Pons (tissue), 1 donor: ENCODE measurements at regions not wholly inside any gene's neighbourhood (a gene's known extent, or its start where the extent isn't known, plus 50 kb on each side); places are given as distances from the start of the nearest gene placed in this dataset.

Experiments used
- DNase-seq: peaks from one replicate; pipeline ENCODE4 v3.0.0-alpha.2; 2016; ENCODE audit warnings: low spot score

DNA sequence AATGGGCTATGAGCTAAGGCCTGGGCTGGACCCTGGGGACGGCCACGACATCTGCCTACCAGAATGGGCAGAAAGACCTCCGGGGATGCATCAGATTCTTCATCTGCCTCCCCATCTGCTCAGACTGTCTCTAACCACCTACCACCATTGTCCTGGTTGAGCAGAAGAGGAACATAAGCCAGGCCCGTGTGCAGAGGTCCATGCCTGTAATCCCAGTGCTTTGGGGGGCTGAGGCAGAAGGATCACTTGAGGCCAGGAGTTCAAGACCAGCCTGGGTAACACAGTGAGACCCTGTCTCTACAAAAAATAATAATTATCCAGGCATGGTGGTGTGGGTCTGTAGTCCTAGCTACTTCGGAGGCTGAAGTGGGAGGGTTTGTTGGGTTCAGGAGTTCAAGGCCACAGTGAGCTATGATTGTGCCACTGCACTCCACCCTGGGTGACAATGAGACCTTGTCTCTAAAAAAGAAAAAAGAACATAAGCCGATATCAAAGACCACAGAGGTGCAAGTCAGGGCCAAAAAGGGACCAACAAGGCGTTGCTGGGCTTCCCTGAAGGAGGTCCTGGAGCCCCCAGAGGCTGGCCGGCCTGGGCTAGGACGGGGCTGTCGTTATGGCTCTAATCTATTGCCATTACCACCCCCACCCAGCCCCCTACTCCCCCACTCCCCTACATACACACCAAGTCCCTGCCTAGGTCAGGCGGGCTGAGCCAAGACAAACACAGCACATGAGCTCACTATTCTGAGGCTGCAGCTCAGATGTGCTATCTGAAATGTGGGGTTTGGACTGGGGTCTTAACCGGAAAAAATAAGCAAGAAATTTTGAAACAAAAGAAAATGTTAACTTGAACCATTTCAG is 239.2 kb upstream of the RAB4A start:
- no peak for DNase-seq

DNA sequence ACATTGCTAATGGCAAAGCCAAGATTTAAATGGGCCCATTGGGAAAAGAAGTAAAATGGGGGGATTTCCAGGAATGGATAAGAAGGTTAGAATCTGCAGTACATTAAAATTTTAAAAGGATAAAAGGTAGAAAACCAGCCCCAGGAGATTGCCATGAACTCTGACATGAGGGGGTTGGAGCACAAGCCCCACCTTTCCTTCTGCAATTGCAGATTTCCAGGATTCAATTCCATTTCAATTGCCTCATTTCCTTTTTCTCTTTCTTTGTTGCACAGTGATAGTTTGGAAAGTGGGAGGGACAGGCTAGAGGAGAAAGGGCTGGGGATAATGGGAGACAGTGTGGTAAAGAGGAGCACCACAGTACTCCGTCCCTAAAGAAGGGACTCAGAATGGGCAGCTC is 238.5 kb upstream of the RAB4A start:
- DNase-seq, result no peak

DNA sequence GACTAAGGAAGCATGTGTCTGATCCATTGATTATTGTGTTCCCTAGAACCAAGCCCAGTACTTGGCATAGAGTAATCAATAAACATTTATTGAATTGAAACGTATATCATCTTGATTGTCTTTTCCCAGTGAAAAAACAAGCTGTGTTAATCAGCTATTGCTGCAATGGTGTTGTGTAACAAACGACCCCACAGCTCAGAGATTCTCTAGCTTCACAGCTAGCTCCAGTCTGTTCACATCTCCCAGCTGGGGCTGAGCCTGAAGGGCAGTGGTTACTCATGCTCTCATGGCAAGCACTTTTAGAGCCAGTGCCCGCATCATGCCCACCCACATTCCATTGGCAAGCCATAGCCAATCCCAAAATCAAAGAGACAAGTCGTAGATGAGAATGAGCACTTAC is 237.4 kb upstream of the RAB4A start:
- no peak for DNase-seq

DNA sequence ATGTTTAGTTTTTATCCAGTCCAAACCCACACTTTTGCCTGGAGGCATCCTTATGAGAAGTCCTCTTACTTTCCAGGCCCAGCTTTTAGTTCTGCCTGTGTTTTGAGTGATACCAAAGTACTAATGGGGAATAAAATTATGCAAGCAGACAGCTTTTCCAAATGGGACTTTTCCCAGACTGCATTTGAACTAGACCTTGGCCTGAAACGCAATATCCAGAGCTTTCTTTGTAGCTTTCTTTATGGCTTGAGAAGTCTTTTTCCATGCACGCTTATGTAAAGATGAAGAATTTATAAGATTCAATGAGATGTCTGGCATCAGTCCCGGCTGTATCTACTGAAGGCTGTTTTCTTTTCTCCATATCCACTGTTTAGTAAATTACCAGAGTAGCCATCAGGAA is 236.6 kb upstream of the RAB4A start:
- DNase-seq, result no peak

DNA sequence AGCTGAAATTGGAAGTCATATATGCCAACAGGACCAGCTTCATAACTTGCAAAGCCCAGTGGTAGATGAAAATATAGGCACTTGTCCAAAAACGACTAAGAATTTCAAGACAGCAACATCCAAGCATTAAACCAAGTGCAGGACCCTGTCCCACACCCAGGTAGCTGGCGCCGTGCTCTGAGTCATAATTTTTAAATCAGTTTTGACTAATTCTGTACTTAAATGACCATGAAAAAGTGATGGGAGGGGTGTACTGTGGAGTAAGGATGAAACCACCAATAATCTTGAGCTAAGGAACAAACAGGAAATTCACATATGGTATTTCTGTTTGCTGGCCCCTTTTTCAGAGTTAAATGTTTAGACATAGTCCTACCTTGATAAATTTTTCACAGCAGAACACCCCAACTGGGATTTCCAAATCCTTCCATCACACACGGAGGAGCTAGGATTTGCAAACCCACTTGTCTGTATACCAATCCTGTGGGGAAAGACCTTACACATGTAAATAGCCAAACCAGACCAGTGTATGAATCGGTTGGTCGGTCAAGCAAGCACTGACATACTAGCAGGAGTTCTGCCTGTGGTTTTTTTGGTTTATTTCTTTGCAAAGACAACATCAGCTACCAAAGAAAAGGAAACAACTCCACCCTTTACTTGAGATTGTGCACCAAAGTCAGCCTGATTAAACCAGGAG is 235.7 kb upstream of the RAB4A start:
- no peak for DNase-seq

DNA sequence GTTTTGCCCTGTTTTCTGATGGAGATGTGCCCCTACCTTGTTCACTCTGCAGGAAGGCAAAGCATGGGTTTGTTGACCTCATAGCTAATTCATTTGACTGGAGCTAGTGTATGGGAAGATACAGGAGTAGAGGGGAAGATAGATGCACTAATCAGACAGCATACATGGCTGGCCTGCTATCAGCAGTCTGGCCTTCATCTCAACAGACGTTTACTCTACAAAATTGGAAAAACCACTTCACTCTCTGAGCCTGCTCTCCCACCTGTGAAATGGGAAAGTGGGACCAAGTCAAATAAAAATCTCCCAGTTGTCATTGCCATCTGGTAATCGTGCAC is 235.2 kb upstream of the RAB4A start:
- no peak for DNase-seq

DNA sequence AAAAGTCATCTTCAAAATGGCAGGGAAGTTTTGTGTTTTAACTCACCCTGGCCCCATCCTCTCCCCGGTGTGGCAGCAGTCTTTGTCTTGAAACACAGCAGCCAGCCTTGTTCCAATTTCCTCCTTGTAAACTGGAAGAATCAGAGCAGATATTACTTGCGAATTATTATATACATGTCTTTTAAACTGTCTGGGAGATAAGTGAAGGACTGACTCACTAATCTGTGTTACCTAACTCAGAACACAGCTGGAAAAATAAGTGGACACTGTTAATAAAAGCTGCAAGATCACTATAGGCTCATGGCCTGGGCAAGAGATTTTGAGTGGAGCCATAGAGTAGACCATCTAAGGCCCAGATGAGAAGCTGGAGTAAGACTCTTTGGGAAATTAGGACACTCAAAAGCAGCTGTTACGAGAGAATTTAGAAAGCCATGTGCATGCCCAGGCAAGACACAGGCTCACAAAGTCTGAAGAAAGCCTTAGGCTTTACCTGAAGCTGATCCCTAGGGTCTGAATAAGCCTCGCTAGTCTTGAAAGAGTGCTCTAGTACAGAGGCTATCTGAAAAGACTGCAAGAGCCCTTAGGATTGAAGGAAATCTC is 233.0 kb upstream of the RAB4A start:
- no peak for DNase-seq

DNA sequence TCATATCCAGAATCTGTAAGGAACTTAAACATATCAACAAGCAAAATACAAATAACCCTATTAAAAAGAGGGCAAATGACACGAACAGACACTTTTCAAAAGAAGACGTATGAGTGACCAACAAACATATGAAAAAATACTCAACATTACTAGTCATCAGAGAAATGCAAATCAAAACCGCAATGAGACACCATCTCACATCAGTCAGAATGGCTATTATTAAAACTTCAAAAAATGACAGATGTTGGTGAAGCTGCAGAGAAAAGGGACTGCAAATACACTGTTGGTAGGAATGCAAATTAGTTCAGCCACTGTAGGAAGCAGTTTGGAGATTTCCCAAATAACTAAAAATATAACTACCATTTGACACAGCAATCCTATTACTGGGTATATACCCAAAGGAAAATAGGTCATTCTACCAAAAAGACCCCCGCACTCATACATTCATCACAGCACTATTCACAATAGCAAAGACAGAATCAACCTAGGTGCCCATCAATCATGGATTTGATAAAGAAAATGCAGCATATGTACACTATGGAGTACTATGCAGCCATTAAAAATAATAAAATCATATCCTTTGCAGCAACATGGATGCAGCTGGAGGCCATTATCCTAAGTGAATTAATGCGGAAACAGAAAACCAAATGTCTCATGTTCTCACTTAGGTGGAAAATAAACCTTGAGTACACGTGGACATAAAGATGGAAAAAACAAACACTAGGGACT is 230.1 kb upstream of the RAB4A start:
- no peak for DNase-seq

DNA sequence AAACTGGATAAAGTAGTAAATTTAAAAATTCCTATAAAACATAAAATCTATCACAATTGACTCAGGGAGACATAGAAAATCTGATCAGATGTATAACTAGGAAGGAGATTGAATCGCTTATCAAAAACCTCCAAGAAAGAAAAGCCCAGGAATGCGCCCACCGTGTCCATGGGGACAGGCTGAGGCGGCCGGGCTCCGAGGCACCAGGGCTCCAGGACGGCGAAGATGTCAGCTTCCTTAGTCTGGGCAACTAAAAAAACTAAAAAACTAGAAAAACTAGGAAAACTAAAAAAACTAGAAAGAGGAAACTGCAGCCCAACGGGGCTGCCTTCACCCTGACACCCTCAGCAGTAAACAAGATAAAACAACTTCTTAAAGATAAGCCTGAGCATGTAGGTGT is 229.0 kb upstream of the RAB4A start:
- no peak for DNase-seq

DNA sequence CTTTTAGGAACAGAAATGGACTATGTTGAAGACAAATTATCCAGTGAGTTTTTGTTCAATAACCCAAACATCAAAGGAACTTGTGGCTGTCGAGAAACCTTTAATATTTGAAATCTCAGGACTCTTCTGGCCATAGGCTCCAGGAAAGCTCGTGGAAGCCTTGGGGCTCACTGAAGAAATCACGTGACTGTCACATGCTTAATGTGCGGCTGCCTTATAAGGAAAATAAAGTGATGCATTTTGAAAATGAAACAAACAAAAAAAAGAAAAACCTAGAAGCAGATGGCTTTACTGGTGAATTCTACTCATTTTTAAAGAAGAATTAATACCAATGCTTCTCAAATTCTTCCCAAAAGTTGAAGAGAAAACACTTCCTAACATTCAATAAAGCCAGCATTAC is 228.4 kb upstream of the RAB4A start:
- no peak for DNase-seq

DNA sequence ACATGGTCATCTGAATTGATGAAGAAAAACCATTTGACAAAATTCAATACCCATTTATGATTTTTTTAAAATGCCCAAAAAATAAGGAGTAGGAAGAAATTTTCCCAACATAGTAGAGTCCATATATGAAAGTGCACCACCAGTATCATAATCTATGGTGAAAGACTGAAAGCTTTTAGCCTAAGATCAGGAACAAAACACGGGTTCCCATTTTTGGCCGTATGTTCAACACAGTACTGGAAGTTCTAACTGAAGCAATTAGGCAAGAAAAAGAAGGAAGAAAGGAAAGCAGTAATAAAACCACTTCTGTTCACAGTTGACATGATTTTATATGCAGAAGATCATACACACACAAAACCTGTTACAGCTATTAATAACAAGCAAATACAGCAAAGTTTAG is 227.8 kb upstream of the RAB4A start:
- DNase-seq, result no peak

DNA sequence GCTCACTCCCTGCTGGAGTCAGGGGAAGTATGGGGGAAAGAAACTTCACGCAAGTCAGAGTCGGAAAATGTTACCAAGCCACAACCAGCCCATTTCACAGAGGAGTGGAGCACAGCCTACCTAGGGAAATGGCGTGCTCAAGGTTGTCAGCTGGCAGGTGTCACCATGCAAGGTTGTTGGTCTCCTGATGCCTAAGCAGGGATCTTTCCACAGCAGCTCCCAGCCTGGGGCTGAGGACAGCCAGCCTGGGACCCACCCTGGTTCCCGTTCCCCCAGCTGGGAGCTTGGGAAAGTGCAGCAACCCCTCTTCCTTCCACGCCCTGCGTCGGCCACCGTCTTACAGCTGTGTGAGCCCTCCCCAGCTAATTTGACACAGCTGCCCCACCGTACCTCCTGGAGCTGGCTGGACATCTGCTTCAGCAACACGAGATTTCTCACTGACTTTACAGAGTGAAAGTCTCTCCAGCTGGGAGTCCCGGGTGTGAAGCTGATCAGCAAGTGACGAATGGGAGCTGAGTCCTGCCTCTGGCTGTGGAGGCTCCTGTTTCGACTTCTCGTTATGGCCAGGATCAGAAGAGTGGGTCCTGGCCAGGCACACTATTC is 224.6 kb upstream of the RAB4A start:
- no peak for DNase-seq

DNA sequence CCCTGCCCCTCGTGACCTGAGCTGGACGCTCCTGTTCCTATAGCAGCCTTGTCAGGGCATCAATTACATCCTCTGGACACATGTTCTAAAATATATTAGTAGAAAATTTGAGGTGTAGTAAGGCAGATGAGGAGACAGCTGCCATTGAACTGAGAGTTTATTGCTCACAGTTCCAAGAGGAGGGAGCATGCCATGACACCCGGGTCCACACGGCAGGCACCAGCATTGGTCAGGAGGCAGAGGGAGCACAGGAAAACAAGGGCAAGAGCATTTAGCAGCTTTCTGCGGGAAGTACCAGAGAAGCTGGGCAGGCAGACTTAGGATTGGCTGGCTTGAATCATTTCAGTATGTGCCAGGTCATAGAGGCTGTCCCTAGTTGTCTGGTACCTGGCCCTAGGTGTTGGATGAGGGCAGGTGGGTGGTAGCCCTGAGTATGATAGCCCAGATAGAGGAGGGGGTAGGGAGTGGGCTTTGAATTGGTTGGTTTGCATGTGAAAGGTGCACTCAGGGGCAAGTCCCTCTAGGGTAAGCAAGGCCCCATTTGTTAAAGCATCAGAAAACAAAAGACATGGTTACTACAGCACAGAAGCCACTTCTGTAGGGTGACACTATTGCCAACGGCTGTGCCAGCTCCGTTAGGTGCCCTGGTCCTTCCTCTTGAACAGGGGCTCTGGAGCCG is 223.6 kb upstream of the RAB4A start:
- DNase-seq, result no peak

DNA sequence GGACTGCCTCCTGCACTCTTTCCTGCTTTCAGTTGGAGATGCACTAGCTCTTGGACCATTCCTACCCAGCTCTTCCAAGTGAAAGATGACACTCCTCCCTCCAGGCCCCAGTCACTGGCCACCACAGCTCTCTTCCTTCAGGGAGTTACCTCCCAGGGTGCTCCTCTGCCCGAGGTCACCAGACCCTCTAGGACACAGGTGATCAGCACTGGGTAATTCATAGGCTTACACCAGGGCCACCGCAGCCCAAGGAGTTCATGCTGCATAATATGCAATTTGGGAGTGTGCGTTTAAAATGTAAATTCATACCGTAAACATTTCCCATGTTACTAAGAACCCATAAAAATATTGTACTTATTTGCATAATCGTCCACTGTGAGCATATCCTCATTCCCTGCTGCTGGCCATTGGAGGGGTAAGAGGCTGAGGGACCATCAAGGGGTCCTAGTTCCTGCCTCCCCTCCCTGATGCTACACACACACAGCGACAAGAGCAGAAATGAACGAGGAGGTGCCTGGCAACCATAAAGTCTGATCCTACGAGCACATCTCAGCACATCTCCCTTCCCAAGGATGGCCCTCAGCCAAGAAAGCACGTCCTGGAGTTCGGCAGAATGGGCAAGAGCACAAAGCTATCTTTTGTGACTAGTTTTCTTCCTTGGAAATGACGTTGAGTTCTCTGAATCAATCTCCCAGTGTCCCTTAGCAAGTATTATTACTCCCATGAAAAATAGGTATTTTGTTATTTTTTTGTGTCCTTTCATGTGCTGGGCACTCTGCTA is 222.9 kb upstream of the RAB4A start:
- DNase-seq, result no peak

DNA sequence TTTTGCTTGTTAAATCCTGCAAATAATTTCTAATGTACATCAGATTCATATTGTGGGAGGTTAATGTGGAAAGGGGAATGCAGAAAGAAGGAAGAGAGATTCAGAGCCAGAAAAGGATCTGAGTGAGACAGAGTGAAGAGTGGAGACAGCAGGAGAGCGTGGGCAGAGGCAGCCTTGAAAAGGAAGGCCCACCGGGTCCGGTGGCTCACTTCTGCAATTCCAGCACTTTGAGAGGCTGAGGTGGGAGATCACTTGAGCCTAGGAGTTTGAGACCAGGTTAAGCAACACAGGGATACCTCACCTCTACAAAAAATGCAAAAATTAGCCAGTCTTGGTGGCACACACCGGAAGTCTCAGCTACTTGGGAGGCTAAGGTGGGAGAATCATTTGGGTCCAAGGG is 222.0 kb upstream of the RAB4A start:
- no peak for DNase-seq

DNA sequence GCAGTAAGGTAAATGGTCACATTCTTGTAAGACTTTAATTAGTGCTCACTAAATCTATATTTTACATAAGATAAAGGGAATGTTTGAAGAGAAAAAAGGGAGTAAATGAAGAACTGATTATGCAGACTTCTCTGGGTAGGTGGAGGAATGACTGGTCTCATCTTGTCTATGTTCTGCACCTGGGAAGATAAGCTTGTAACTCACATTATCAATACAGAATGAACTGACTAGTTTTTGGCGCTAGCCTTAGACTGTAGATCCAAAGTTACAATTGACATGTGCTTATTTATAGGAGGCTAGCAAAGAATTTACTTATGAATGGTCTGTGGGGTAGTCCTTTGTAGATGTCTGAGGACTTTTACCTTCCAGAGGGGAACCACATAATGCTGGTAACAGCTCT is 214.9 kb upstream of the RAB4A start:
- DNase-seq, result no peak

DNA sequence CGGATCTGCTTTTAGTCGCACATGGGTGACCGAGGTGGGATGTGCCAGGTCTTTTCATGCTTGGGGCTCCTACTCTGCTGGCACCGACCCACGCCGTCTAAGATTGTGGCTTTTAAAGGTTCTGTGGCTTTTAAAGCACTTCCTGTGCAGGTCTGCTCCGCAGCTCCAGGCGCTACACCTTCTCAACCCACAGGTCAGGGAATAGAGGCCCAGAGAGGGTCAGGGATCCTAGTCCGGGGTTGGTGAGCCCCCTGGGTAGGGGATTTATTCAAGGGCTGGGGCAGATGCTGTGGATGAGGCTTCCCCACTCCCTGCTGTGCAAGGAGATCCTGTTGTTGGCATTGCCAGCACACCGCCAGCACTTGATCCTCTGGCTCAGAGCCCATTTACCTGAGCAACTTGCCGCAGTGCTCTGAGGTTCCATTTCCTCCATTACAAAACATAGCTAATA is 212.8 kb upstream of the RAB4A start:
- no peak for DNase-seq

DNA sequence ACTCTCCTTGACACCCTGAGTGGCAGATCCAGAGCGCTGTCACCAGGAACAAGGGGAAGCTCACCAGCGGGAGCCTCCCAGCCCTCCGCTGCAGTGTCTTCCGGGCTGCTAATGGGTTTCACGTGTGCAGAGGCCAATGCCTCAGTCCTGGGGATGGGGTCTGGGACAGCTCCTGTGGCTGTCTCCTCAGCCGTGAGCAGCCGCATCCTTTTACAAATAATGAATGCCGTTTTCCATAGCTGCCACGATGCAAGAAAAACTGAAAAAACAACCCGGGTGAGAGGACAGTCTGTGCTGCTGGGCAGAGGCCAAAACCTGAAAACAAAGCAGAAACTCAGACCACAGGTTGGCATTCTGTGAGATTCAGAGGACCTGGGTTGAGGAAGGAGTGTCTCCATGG is 212.2 kb upstream of the RAB4A start:
- DNase-seq, result peak; percentile 35

DNA sequence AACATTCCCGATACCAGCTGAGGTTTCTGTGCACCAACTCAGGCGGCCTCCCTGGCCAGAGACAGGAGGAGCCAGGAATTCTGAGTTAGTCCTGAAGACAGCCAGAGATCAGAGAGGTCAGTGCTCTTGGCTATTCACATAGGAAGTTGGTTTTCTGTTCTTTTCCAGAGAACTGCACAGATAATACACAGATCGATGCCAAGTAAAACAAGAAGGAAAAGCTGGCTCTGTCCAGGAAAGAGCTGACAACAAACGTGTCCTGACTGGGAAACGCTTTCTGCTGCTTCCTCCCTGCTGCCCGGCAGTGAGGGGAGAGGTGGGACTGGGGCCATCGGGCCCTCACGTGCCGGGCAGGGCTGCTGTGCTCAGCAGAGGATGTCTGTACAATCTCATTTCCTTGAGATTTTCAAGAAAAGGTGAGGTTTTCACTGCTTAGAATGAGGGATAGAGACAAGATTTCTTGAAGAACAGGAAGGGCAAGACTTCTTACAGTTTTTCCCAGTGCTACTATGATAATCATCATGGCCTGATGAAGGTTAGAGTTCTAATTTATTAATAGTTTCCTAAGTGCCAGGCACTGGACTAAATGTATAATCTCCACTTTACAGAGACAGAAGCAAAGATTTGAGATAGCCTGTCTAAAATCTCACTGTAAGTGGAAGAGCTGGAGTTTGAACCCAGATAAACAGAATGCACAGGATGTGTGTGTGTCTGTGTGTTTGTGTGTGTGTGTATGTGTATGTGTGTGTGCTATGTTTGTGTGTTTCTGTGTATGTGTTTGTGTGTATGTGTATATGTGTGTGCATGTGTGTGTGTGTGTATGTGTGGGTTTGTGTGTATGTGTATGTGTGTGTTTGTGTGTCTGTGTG is 211.0 kb upstream of the RAB4A start:
- peak; percentile 53 for DNase-seq

DNA sequence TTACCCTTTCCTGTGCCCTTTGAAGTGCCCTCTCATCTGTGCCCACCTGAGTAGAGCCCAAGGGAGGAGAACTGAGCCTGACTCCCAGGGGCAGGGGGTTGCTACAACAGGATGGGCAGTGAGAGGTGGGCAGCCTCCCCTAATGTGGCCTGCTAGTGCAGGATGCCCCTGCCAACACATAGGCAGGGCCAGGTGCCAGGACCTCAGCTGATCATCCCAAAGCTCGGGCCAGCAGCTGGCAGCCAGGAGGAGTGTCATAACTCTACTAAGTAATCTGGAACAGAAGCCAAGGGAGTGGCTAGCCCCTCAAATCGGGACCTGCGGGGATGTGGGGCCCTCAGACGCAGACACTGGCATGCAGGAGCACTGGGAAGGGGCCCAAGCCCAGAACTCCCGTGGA is 208.8 kb upstream of the RAB4A start:
- no peak for DNase-seq
